ENCODE measurements at regions not wholly inside any gene's neighbourhood (a gene's known extent, or its start where the extent isn't known, plus 50 kb on each side); places are given as distances from the start of the nearest gene placed in this dataset.

DNA sequence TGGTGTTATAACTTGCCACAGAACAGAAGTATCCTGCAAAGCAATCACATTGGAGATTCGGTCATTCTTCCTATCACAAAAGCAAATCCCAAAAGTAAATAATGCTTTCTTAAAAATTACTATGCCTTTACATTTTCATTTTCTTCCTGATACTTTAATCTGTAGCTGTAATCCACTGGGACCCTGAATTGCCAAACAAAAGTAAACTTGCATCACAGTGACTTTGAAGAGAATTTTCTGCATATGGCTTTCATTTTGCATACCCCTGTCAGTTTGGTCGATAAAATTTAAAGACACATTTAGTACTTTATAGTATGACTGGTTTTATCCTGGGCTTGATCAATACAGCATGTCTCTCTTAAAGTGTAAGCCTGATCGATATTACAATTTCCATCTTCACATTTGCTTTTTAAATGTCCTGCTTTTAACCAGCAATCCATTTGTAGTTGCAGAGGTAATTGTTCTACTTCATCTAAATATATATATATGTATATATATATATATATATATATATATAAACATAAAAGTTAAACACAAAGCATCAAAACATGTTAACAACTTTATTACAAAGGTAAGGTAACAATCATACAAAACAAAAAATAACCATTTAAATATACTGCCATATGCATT lies 53.7 kb upstream of the PLEKHA5 start:
- Histone ChIP-seq H2AFZ (no peak overlapping the region), H3K27me3 (no peaks in the 10 kb centered on the region), H3K4me1 (ENCODE audit: insufficient read depth) (no peaks in the 10 kb centered on the region), H3K4me2 (no peak overlapping the region), H3K79me2 (no peaks in the 10 kb centered on the region), H3K27ac (no peak overlapping the region), H3K9me3 (ENCODE audit: low read depth) (no peaks in the 10 kb centered on the region), H3K4me3 (no peak overlapping the region), H3K9me2 (replicated peaks; ENCODE audit: insufficient read depth) (no peaks in the 10 kb centered on the region), H4K20me1 (ENCODE audit: insufficient read depth, poor library complexity, severe bottlenecking) (no peaks in the 10 kb centered on the region), H3K36me3 (replicated peaks; ENCODE audit: insufficient read depth, low read depth) (no peaks in the 10 kb centered on the region)
- no peak for DNase-seq (ENCODE audit: low spot score)
- TF ChIP-seq EZH2 (IDR thresholded peaks at IDR 0.05; ENCODE audit: borderline replicate concordance) = no peak
- TF ChIP-seq EZH2phosphoT487 (IDR thresholded peaks at IDR 0.05; ENCODE audit: low read depth, severe bottlenecking, unreplicated experiment) = no peak
- TF ChIP-seq, protein P1, sequence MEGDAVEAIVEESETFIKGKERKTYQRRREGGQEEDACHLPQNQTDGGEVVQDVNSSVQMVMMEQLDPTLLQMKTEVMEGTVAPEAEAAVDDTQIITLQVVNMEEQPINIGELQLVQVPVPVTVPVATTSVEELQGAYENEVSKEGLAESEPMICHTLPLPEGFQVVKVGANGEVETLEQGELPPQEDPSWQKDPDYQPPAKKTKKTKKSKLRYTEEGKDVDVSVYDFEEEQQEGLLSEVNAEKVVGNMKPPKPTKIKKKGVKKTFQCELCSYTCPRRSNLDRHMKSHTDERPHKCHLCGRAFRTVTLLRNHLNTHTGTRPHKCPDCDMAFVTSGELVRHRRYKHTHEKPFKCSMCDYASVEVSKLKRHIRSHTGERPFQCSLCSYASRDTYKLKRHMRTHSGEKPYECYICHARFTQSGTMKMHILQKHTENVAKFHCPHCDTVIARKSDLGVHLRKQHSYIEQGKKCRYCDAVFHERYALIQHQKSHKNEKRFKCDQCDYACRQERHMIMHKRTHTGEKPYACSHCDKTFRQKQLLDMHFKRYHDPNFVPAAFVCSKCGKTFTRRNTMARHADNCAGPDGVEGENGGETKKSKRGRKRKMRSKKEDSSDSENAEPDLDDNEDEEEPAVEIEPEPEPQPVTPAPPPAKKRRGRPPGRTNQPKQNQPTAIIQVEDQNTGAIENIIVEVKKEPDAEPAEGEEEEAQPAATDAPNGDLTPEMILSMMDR (IDR thresholded peaks at IDR 0.05; ENCODE audit: poor library complexity) = no peak
- WGBS (ENCODE audit: low lambda C conversion rate, missing lambda C conversion rate) = 60% methylated on average over 3 of the region's 3 CpGs

Data from hepatocyte (in vitro differentiated cells).